Heart left ventricle (tissue), 13 donors: ENCODE measurements at regions not wholly inside any gene's neighbourhood (a gene's known extent, or its start where the extent isn't known, plus 50 kb on each side); places are given as distances from the start of the nearest gene placed in this dataset.

ENCODE experiments used
- CTCF ChIP-seq, 12 donors: fragments of 200-600 bp; sonication (generic) in 4 of 12; IDR thresholded peaks; one replicate each; pipeline versions ENCODE4 v1.5.0 to v1.8.0; 2018 to 2022; ENCODE audit warnings: antibody characterized with exemption in 12 of 12, mild to moderate bottlenecking in 5 of 12
- POLR2A ChIP-seq, 2 donors: fragments of 450-650 bp; IDR thresholded peaks; one replicate each; pipeline ENCODE4 v1.6.1; 2017; ENCODE audit warnings: antibody characterized with exemption in 2 of 2, mild to moderate bottlenecking in 2 of 2, moderate library complexity in 2 of 2
- donor health status: ischemic (EF 13 %, LVEDD 7.1; RV severe dilation, severe dysfunction).
- donor health status: DM: no; HTN: yes; CAD: no.
- donor health status: DM: no; HTN: no; CAD: no.
- donor health status: ischemic (EF 25% LVEDD 6.9; RV normal size, moderate dysfunction).
- donor health status: ischemic (EF 25% LVEDD 5.7; RV mildly dilated, moderate dysfunction).
- donor health status: ischemic (EF 35%, LVEDD 5.7; RV mildly dilated, moderate dysfunction).
- donor health status: nonischemic (EF 11% LVEDD 7.7; RV severe dilation, severe dysfunction).
- donor health status: DM: yes; HTN: yes; CAD: no.
- donor health status: PGD.
- donor health status: ischemic (EF 29% LVEDD 5.4; RV normal size, mild dysfunction).
- donor health status: nonischemic (EF 23%, LVEDD 6.1; RV moderate dilation, normal function).

GRCh38 chr5:166211640-166212039, 2079.8 kb upstream of the WWC1 start:
- TF ChIP-seq POLR2A (IDR thresholded peaks at IDR 0.05): no peak
- TF ChIP-seq CTCF (IDR thresholded peaks at IDR 0.05): no peak
